Neural crest cell (in vitro differentiated cells): ENCODE measurements at regions not wholly inside any gene's neighbourhood (a gene's known extent, or its start where the extent isn't known, plus 50 kb on each side); places are given as distances from the start of the nearest gene placed in this dataset.

Experiments used
- DNase-seq: peaks from one replicate; pipeline ENCODE4 v3.0.0; 2021; ENCODE audit warnings: low read depth, mixed read lengths, low spot score
- H3K27ac Mint-ChIP-seq: one replicate; pipeline ENCODE4 v1.8.0; 2021; ENCODE audit warnings: mild to moderate bottlenecking, mixed read lengths; ENCODE audit not compliant: unreplicated experiment
- H3K27me3 Mint-ChIP-seq: 2 replicates; pipeline ENCODE4 v1.8.0; 2021; ENCODE audit warnings: low read depth, mild to moderate bottlenecking, mixed read lengths
- H3K36me3 Mint-ChIP-seq: 2 replicates; pipeline ENCODE4 v1.8.0; 2021; ENCODE audit warnings: low read depth, mild to moderate bottlenecking, mixed read lengths
- H3K4me1 Mint-ChIP-seq: 2 replicates; pipeline ENCODE4 v1.8.0; 2021; ENCODE audit warnings: mixed read lengths
- H3K4me3 Mint-ChIP-seq: one replicate; pipeline ENCODE4 v1.8.0; 2021; ENCODE audit warnings: mild to moderate bottlenecking, mixed read lengths
- H3K9me3 Mint-ChIP-seq: 2 replicates; pipeline ENCODE4 v1.8.0; 2021; ENCODE audit warnings: mixed read lengths
- CTCF ChIP-seq: fragments of 200-600 bp; sonication (generic); conservative IDR thresholded peaks from 2 replicates; pipeline ENCODE4 v1.5.0; 2021; ENCODE audit warnings: antibody characterized with exemption, mild to moderate bottlenecking

GRCh38 chr3:72180405-72180804, 395.5 kb upstream of the PROK2 start:
- Mint-ChIP-seq H3K4me3 (no peak overlapping the region), H3K27ac (no peak overlapping the region), H3K27me3 (peaks cover 2% of the 10 kb centered on the region), H3K4me1 (peaks cover 9% of the 10 kb centered on the region), H3K9me3 (no peaks in the 10 kb centered on the region), H3K36me3 (no peaks in the 10 kb centered on the region)
- TF ChIP-seq CTCF: no peak
- no peak for DNase-seq

DNA sequence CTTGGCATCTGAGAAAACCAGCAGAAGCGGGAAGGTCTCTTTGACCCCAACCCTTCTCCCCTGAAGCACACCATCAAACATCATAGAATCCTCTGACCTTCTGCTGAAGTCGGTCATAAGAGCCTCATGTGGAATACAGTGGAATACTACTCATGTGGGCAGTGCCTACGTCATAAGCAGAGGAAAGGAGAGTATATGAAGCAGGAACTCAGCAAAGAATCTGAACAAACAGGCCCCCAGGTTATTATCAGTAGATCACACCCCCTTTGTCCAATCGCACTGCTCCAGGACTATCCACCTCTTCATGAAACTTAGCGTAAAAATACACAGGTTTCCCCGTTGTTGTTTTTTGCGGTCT, 394.1 kb upstream of the PROK2 start:
- Mint-ChIP-seq H3K4me3 (no peak overlapping the region), H3K27me3 (peaks cover 2% of the 10 kb centered on the region), H3K4me1 (peaks cover 9% of the 10 kb centered on the region), H3K27ac (no peak overlapping the region), H3K36me3 (no peaks in the 10 kb centered on the region), H3K9me3 (no peaks in the 10 kb centered on the region)
- DNase-seq: no peak
- no peak for TF ChIP-seq CTCF

- DNase-seq: no peak
- Mint-ChIP-seq H3K4me3 (no peak overlapping the region), H3K27ac (no peak overlapping the region), H3K27me3 (peaks cover 2% of the 10 kb centered on the region), H3K36me3 (no peaks in the 10 kb centered on the region), H3K9me3 (no peaks in the 10 kb centered on the region), H3K4me1 (peaks cover 9% of the 10 kb centered on the region)
- TF ChIP-seq CTCF: no peak
Measured at GRCh38 chr3:72178463-72179106, 393.6 kb upstream of the PROK2 start.

DNA sequence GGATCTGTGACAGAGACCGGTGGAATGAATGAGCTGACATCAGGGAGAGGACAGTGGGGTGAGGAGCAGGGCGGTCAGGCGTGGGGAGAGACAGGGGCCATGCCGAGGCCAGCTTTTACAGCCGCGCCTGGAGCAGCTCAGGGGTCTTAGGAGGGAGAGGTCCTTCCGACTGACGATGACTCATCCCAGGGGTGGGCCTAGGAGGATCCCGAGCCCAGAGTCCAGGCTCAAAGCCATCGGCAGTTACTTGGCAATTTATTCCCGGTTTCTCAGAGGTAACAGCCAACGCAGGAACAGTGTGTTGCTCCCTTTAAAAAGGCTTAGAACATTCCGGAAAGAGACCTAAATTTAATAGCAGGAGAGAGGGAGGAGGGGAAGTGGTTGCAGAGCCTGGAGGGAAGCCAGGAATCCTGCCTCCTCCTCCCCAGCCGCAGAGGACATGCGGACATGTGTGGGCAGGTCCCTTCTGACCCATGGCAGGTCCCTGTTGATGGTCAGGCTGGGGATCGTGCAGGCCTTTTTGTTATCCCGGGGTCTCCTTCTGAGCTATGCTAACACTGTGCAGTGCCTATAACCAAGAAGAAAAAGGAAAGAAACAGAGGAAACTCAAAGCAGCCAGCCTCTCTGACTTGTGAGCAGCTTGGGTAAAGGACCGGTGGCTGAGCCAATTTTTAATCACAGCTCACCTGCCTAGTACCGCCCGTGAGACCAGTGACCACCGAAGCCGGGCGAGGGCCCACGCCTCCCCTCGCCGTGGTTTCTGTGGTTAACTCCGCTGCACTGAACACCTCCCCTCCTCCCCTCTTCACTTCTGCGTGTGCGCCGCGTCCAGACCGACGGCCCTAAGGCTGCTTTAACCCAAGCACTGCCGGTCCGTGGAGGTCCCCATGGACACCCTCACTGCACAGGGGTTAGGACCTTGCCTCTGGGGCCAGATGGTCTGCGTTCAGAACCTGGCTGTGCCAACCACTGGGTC, 392.4 kb upstream of the PROK2 start:
- H3K4me3 Mint-ChIP-seq: no peak overlapping the region

DNA sequence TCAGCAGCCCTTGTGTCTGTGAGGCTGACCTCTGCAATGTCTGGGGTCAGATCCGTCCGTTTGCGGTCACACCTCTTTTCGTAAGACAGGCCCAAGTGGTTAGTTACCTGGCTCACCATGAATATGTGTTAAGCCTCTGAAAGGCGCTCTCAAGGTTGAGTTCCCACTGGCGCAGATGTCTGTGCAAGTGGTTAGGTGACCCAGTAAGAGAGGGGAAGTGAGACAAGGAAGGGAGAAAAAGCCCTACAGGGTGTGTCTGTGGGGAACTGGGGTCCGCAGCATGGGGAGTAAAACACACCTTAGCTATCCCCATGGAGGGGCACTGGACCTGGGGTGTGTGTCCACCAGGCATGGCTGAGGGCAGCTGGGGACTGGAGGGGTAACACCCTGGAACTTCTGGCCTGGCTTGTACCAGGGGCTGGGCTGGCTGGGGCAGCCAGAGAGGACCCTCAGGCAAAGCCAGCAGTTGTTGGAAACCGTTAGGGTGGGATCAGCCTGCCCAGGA, 391.6 kb upstream of the PROK2 start:
- Mint-ChIP-seq H3K36me3 (no peaks in the 10 kb centered on the region), H3K4me3 (no peak overlapping the region), H3K9me3 (no peaks in the 10 kb centered on the region), H3K4me1 (peaks cover 9% of the 10 kb centered on the region), H3K27ac (no peak overlapping the region), H3K27me3 (no peaks in the 10 kb centered on the region)
- DNase-seq: no peak
- TF ChIP-seq CTCF: no peak

More for the DNA sequence above, 392.4 kb upstream of the PROK2 start:
- H3K27me3 Mint-ChIP-seq: peaks cover 2% of the 10 kb centered on the region
- no peak for TF ChIP-seq CTCF
- H3K9me3 Mint-ChIP-seq: no peaks in the 10 kb centered on the region
- no peak for DNase-seq
- H3K36me3 Mint-ChIP-seq: no peaks in the 10 kb centered on the region
- H3K27ac Mint-ChIP-seq: no peak overlapping the region
- peaks cover 9% of the 10 kb centered on the region for H3K4me1 Mint-ChIP-seq
